ENCODE measurements at regions not wholly inside any gene's neighbourhood (a gene's known extent, or its start where the extent isn't known, plus 50 kb on each side); places are given as distances from the start of the nearest gene placed in this dataset.
"Not testable (repeated sequence)": the region's sequence is repeated elsewhere in the genome, so short reads cannot be mapped to it uniquely, and the experiment has no call there.

GRCh38 chr1:200317236-200317635, 92.6 kb downstream of the ZNF281 start:
- DNase-seq (ENCODE audit: low read depth): peak; percentile 80

GRCh38 chr1:200316148-200316803, 93.6 kb downstream of the ZNF281 start:
- DNase-seq (ENCODE audit: low read depth): no peak

- DNase-seq (ENCODE audit: low read depth): peak; percentile 67
Observed at GRCh38 chr1:200314085-200314750, 95.6 kb downstream of the ZNF281 start.

- DNase-seq (ENCODE audit: low read depth): peak; percentile 62
Observed at GRCh38 chr1:200311256-200311655, 98.6 kb downstream of the ZNF281 start.

- DNase-seq (ENCODE audit: low read depth): no peak
Observed at GRCh38 chr1:200310824-200311223, 99.0 kb downstream of the ZNF281 start.

- no peak for DNase-seq (ENCODE audit: low read depth)
Observed at GRCh38 chr1:200307755-200308066, 102.1 kb downstream of the ZNF281 start.

GRCh38 chr1:200306944-200307754, 102.7 kb downstream of the ZNF281 start:
- DNase-seq (ENCODE audit: low read depth): no peak

GRCh38 chr1:200305806-200306205, 104.0 kb downstream of the ZNF281 start:
- DNase-seq (ENCODE audit: low read depth): no peak

GRCh38 chr1:200304171-200304570, 105.7 kb downstream of the ZNF281 start:
- no peak for DNase-seq (ENCODE audit: low read depth)

- DNase-seq (ENCODE audit: low read depth): no peak
Observed at GRCh38 chr1:200302921-200303290, 106.9 kb downstream of the ZNF281 start.

- no peak for DNase-seq (ENCODE audit: low read depth)
Observed at GRCh38 chr1:200302192-200302920, 107.5 kb downstream of the ZNF281 start.

GRCh38 chr1:200301152-200301551, 108.7 kb downstream of the ZNF281 start:
- DNase-seq (ENCODE audit: low read depth): no peak

- no peak for DNase-seq (ENCODE audit: low read depth)
Observed at GRCh38 chr1:200299571-200299970, 110.3 kb downstream of the ZNF281 start.

GRCh38 chr1:200298242-200298641, 111.6 kb downstream of the ZNF281 start:
- no peak for DNase-seq (ENCODE audit: low read depth)

- peak; percentile 58 for DNase-seq (ENCODE audit: low read depth)
Observed at GRCh38 chr1:200296091-200296661, 113.7 kb downstream of the ZNF281 start.

GRCh38 chr1:200294241-200294640, 115.6 kb downstream of the ZNF281 start:
- no peak for DNase-seq (ENCODE audit: low read depth)

- DNase-seq (ENCODE audit: low read depth): no peak
Observed at GRCh38 chr1:200292699-200293098, 117.1 kb downstream of the ZNF281 start.

- no peak for DNase-seq (ENCODE audit: low read depth)
Observed at GRCh38 chr1:200291106-200291505, 118.7 kb downstream of the ZNF281 start.

- DNase-seq (ENCODE audit: low read depth): no peak
Observed at GRCh38 chr1:200290010-200290685, 119.7 kb downstream of the ZNF281 start.

- no peak for DNase-seq (ENCODE audit: low read depth)
Observed at GRCh38 chr1:200288226-200288625, 121.6 kb downstream of the ZNF281 start.

GRCh38 chr1:200284236-200284635, 125.6 kb downstream of the ZNF281 start:
- not testable (repeated sequence) for DNase-seq (ENCODE audit: low read depth)
